Sigmoid colon (tissue), 6 donors: ENCODE measurements at regions not wholly inside any gene's neighbourhood (a gene's known extent, or its start where the extent isn't known, plus 50 kb on each side); places are given as distances from the start of the nearest gene placed in this dataset.

Source experiments
- DNase-seq: peaks from one replicate; pipeline ENCODE4 v3.0.0-alpha.2; 2019
- H3K27ac ChIP-seq, 4 donors: fragments of 200-600 bp; sonication (generic); one replicate each; pipeline ENCODE4 v1.5.1; 2016 to 2019; ENCODE audit warnings: mild to moderate bottlenecking in 1 of 4
- H3K27me3 ChIP-seq, 3 donors: fragments of 200-600 bp; sonication (generic); one replicate each; pipeline ENCODE4 v1.5.1; 2019; ENCODE audit warnings: mild to moderate bottlenecking in 1 of 3
- H3K36me3 ChIP-seq, 4 donors: fragments of 200-600 bp; sonication (generic); one replicate each; pipeline ENCODE4 v1.5.1; 2016 to 2019
- H3K4me1 ChIP-seq, 4 donors: fragments of 200-600 bp; sonication (generic); one replicate each; pipeline ENCODE4 v1.5.1; 2017 to 2019
- H3K4me3 ChIP-seq, 4 donors: fragments of 200-600 bp; sonication (generic); one replicate each; pipeline ENCODE4 v1.5.1; 2017 to 2019; ENCODE audit warnings: mild to moderate bottlenecking in 2 of 4, moderate library complexity in 1 of 4
- H3K9me3 ChIP-seq, 4 donors: fragments of 200-600 bp in 3 of 4; sonication (generic) in 3 of 4; one replicate each; pipeline versions ENCODE4 v1.5.1 to v1.6.1; 2013 to 2019
- EP300 ChIP-seq, 4 donors: sonication (generic); formaldehyde crosslinking; IDR thresholded peaks; one replicate each; pipeline ENCODE4 v1.6.1; 2017; ENCODE audit warnings: antibody characterized with exemption in 4 of 4
- POLR2A ChIP-seq, 2 donors: fragments of 450-650 bp; IDR thresholded peaks; one replicate each; pipeline ENCODE4 v1.6.1; 2016; ENCODE audit warnings: antibody characterized with exemption in 2 of 2, mild to moderate bottlenecking in 2 of 2, moderate library complexity in 2 of 2
- POLR2AphosphoS5 ChIP-seq, 4 donors: sonication (generic); formaldehyde crosslinking; IDR thresholded peaks; one replicate each; pipeline ENCODE4 v1.6.1; 2017; ENCODE audit warnings: antibody characterized with exemption in 4 of 4
- WGBS, 2 donors: extraction: QIAGEN DNeasy Blood & Tissue Kit; methylation state at CpG; one replicate each; pipeline ENCODE4 v1.1.7; 2013; 5-methylcytosine and 5-hydroxymethylcytosine counted together
- intact Hi-C: fragments of 100-400 bp; cut with DNase I; formaldehyde crosslinking; loops from one replicate; pipeline ENCODE4 v1.15.1; 2023
- TF ChIP-seq, protein P1 (sequence below), 4 experiments: fragments of 450-650 bp in 3 of 4; fragments of 200-600 bp in 1 of 4; IDR thresholded peaks; one replicate each; pipeline ENCODE4 v1.5.1; 2016 to 2019; ENCODE audit warnings: antibody characterized with exemption in 4 of 4, mild to moderate bottlenecking in 3 of 4, moderate library complexity in 2 of 4
- donor health status: healthy with polysubstance abuse.
- donor health status: healthy.

DNA sequence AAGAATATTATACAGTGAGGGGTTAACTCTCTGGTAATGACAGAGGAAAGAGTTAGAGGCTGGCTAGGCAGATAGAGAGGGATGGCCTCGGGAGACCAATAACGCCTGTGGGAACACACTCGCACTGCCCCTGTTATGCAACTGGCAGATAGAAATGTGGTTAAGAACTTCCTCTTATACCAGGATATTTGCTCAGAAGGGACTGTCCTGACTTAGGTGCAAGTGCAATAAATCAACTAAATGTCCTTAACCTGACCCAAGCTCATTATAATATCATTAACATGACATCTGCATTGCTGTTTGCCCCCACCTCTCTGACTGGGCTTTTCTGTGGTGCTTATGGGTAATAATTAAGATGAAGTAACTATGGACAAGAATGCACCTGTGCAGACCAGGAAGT, 1518.0 kb downstream of the NCAM2 start:
- no peak overlapping the region for H3K4me3 ChIP-seq
- H3K36me3 ChIP-seq, result no peaks in the 10 kb centered on the region
- no peaks in the 10 kb centered on the region for H3K4me1 ChIP-seq
- no peaks in the 10 kb centered on the region for H3K27me3 ChIP-seq
- H3K9me3 ChIP-seq, result peaks cover 0 to 6% (median 0%) of the 10 kb centered on the region in 4 donors
- H3K27ac ChIP-seq, result no peak overlapping the region
- intact Hi-C loops, result no loop called here
- 38 to 67% methylated on average over 3 of the region's 3 CpGs for WGBS, 2 donors
- TF ChIP-seq EP300 (IDR thresholded peaks at IDR 0.05) (no peak), POLR2AphosphoS5 (IDR thresholded peaks at IDR 0.05) (no peak), POLR2A (IDR thresholded peaks at IDR 0.05) (no peak)
- TF ChIP-seq, protein P1, sequence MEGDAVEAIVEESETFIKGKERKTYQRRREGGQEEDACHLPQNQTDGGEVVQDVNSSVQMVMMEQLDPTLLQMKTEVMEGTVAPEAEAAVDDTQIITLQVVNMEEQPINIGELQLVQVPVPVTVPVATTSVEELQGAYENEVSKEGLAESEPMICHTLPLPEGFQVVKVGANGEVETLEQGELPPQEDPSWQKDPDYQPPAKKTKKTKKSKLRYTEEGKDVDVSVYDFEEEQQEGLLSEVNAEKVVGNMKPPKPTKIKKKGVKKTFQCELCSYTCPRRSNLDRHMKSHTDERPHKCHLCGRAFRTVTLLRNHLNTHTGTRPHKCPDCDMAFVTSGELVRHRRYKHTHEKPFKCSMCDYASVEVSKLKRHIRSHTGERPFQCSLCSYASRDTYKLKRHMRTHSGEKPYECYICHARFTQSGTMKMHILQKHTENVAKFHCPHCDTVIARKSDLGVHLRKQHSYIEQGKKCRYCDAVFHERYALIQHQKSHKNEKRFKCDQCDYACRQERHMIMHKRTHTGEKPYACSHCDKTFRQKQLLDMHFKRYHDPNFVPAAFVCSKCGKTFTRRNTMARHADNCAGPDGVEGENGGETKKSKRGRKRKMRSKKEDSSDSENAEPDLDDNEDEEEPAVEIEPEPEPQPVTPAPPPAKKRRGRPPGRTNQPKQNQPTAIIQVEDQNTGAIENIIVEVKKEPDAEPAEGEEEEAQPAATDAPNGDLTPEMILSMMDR (IDR thresholded peaks at IDR 0.05), result no peak
- DNase-seq, result no peak

DNA sequence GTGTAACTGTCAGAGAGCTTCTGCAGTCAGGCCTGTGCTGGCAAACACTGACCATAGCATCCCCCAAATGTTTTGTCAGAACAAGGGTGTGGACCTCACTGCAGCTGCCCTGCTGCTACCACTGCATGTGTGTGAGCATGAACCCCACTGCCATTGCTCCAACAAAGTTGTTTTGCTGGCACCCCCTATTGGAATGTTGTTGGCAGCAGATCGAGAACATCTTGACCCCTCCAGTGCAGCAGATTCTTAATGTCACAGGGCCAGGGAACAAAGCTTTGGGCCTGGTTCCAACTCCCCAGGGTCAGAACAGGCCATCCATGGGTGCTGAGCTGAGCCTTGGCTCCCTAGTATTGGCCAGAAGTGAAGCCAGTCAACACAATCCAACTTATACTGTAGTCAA, 1537.4 kb downstream of the NCAM2 start:
- H3K36me3 ChIP-seq, result no peaks in the 10 kb centered on the region
- DNase-seq, result no peak
- H3K27me3 ChIP-seq, result no peaks in the 10 kb centered on the region
- H3K27ac ChIP-seq, result no peak overlapping the region
- H3K9me3 ChIP-seq, result peaks cover 0 to 6% (median 3%) of the 10 kb centered on the region in 4 donors
- no peaks in the 10 kb centered on the region for H3K4me1 ChIP-seq
- intact Hi-C loops, result no loop called here
- H3K4me3 ChIP-seq, result no peak overlapping the region
- WGBS, 2 donors, result 85 to 91% methylated on average over 1 of the region's 1 CpG
- TF ChIP-seq POLR2AphosphoS5 (IDR thresholded peaks at IDR 0.05) (no peak), EP300 (IDR thresholded peaks at IDR 0.05) (no peak), POLR2A (IDR thresholded peaks at IDR 0.05) (no peak)
- TF ChIP-seq, protein P1 (IDR thresholded peaks at IDR 0.05), result no peak

DNA sequence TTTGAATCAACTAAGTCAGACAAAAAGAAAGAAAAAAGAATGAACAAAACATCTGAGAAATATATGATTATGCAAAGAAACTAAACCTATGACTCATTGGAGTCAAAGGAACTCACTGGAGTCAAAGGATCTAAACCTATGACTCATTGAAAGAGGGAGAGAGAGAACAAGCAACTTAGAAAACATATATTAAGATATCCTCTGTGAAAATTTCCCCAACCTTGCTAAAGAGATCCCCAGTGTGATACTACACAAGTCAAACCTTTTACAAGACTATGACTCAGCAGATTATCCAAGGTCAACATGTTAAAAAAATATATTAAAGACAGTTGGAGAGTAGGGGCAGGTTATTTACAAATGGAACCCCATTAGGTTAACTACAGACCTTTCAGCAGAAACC, 1538.3 kb downstream of the NCAM2 start:
- no peaks in the 10 kb centered on the region for H3K27me3 ChIP-seq
- H3K4me3 ChIP-seq, result no peak overlapping the region
- H3K27ac ChIP-seq, result no peak overlapping the region
- H3K36me3 ChIP-seq, result no peaks in the 10 kb centered on the region
- intact Hi-C loops, result no loop called here
- no peak for DNase-seq
- TF ChIP-seq, protein P1 (IDR thresholded peaks at IDR 0.05), result no peak
- no peak for TF ChIP-seq EP300 (IDR thresholded peaks at IDR 0.05)
- no peak for TF ChIP-seq POLR2A (IDR thresholded peaks at IDR 0.05)
- no peak for TF ChIP-seq POLR2AphosphoS5 (IDR thresholded peaks at IDR 0.05)
- peaks cover 0 to 6% (median 3%) of the 10 kb centered on the region in 4 donors for H3K9me3 ChIP-seq
- no peaks in the 10 kb centered on the region for H3K4me1 ChIP-seq

DNA sequence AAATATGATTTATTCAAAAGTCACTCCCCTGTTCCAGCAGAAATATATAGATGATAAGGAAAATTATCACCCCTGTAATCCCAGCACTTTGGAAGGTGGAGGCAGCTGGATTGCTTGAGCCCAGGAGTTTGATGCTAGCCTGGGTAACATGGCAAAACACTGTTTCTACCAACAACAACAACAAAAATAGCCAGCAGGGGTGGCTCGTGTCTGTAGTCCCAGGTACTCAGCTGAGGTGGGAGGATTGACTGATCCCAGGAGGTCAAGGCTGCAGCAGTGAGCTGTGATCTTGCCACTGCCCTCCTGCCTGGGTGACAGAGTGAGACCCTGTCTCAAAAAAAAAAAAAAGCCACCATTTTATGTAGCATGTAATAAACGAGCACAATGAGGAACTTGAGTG, 1546.5 kb downstream of the NCAM2 start:
- intact Hi-C loops, result no loop called here
- no peaks in the 10 kb centered on the region for H3K4me1 ChIP-seq
- no peak overlapping the region for H3K4me3 ChIP-seq
- no peak for DNase-seq
- no peak overlapping the region for H3K27ac ChIP-seq
- no peak for TF ChIP-seq POLR2AphosphoS5 (IDR thresholded peaks at IDR 0.05)
- TF ChIP-seq POLR2A (IDR thresholded peaks at IDR 0.05), result no peak
- TF ChIP-seq EP300 (IDR thresholded peaks at IDR 0.05), result no peak
- TF ChIP-seq, protein P1 (IDR thresholded peaks at IDR 0.05), result no peak
- no peaks in the 10 kb centered on the region for H3K36me3 ChIP-seq
- WGBS, 2 donors, result 52 to 62% methylated on average over 2 of the region's 2 CpGs
- H3K27me3 ChIP-seq, result no peaks in the 10 kb centered on the region
- peaks cover 0 to 3% (median 1%) of the 10 kb centered on the region in 4 donors for H3K9me3 ChIP-seq

DNA sequence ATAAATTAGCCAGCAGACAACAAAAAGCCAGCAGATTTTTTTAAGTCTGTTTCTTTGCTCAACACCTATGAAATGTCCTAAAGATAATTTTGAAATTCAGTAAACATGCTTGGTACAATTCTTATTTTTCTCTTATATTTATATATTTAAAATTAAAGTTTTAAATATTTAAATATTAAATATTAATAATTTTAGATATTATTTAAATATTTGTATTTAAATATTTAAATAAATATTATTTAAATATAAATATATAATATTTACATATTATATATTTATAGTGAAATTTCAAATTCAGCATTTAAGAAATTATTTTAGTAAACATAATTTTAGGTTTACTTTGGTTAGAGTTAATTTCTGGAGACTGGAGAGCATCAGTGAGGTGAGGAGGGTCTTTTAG, 1554.2 kb downstream of the NCAM2 start:
- no peak overlapping the region for H3K27ac ChIP-seq
- TF ChIP-seq POLR2AphosphoS5 (IDR thresholded peaks at IDR 0.05) (no peak), POLR2A (IDR thresholded peaks at IDR 0.05) (no peak), EP300 (IDR thresholded peaks at IDR 0.05) (no peak)
- TF ChIP-seq, protein P1 (IDR thresholded peaks at IDR 0.05), result no peak
- no peak for DNase-seq
- H3K9me3 ChIP-seq, result no peaks in the 10 kb centered on the region
- no peaks in the 10 kb centered on the region for H3K36me3 ChIP-seq
- no peak overlapping the region for H3K4me3 ChIP-seq
- H3K4me1 ChIP-seq, result no peaks in the 10 kb centered on the region
- intact Hi-C loops, result no loop called here
- no peaks in the 10 kb centered on the region for H3K27me3 ChIP-seq
